HG02870 (cell line): ENCODE measurements at regions not wholly inside any gene's neighbourhood (a gene's known extent, or its start where the extent isn't known, plus 50 kb on each side); places are given as distances from the start of the nearest gene placed in this dataset.

Experiments
- ATAC-seq: cut with Tn5 transposase; IDR thresholded peaks from one replicate; pipeline ENCODE4 v1.9.1; 2021; ENCODE audit warnings: mild to moderate bottlenecking, moderate library complexity; ENCODE audit not compliant: unreplicated experiment

DNA sequence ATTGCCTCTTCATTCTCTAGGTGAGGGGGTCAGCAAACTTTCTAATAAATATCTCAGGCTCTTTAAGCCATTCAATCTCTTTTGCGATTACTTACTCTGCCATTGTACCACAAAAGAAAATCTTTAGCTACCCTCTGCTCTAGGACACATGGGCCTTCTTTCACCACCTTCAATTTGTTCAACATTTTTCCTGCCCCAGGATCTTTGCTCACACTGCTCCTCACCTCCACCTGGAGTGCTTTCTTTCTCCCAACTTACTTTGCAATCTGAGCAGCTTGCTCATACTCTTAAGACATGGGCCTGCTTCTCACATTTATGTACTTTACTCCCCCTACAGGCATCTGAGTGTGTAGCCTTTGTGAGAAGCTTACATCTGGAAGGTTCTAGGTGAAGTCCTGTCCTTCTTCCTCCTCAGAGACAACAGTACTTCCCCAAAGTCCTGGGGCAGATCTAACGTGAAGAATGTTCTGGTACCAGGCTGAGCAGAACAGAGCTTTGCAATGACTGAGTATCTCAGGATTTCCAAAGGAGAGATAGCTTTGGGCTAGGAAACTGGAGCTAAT is 55.0 kb upstream of the PRDM5 start:
- peak; percentile 87 for ATAC-seq

DNA sequence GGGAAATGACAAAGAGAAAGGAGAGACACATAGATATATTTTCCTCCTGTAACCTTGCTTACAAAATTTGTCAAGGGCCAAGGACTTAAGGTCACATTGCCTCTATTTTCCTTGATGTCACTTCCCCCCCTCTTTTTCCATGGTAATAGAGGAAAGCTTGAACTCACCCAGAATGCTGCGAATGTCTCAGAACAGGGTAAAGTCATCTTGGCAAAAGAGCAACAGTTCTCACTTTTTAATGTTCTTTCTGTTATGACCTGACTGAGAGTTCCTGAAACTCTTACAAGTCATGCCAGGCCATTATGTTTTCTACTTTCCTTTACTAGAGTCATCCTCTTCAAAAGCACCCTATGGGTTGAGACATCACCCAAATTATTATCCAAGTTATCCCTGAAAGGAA is 50.7 kb upstream of the PRDM5 start:
- no peak for ATAC-seq
